MG63 (cell line): ENCODE measurements at regions not wholly inside any gene's neighbourhood (a gene's known extent, or its start where the extent isn't known, plus 50 kb on each side); places are given as distances from the start of the nearest gene placed in this dataset.
"Not testable (repeated sequence)": the region's sequence is repeated elsewhere in the genome, so short reads cannot be mapped to it uniquely, and the experiment has no call there.

Experiments used
- DNase-seq: peaks from one replicate; pipeline ENCODE4 v3.0.0-alpha.2; 2020
- H3K27me3 ChIP-seq: fragments of 250-450 bp; sonication (Bioruptor Pico); 2 replicates; pipeline ENCODE4 v1.5.1; 2020; ENCODE audit warnings: mild to moderate bottlenecking, moderate library complexity
- H3K36me3 ChIP-seq: fragments of 250-450 bp; sonication (Bioruptor Pico); 2 replicates; pipeline ENCODE4 v1.5.1; 2020; ENCODE audit warnings: mild to moderate bottlenecking, moderate library complexity
- H3K4me3 ChIP-seq: fragments of 250-450 bp; sonication (Bioruptor Pico); 2 replicates; pipeline ENCODE4 v1.5.1; 2020; ENCODE audit warnings: mild to moderate bottlenecking, moderate library complexity
- H3K9me3 ChIP-seq: fragments of 250-450 bp; sonication (Bioruptor Pico); 2 replicates; pipeline ENCODE4 v1.5.1; 2020; ENCODE audit warnings: mild to moderate bottlenecking, moderate library complexity

- Histone ChIP-seq H3K27me3 (no peaks in the 10 kb centered on the region), H3K9me3 (no peaks in the 10 kb centered on the region)
- no peak for DNase-seq
Observed at GRCh38 chr10:130930821-130931220, 380.7 kb downstream of the TCERG1L start.

GRCh38 chr10:130931256-130931655 is 380.3 kb downstream of the TCERG1L start:
- no peak for DNase-seq
- Histone ChIP-seq H3K27me3 (no peaks in the 10 kb centered on the region), H3K4me3 (no peak overlapping the region), H3K9me3 (no peaks in the 10 kb centered on the region), H3K36me3 (no peaks in the 10 kb centered on the region)

More at GRCh38 chr10:130930821-130931220, 380.7 kb downstream of the TCERG1L start:
- Histone ChIP-seq H3K4me3 (no peak overlapping the region), H3K36me3 (no peaks in the 10 kb centered on the region)

GRCh38 chr10:130932326-130933007 is 379.1 kb downstream of the TCERG1L start:
- no peak for DNase-seq
- Histone ChIP-seq H3K9me3 (no peaks in the 10 kb centered on the region), H3K27me3 (no peaks in the 10 kb centered on the region), H3K36me3 (no peaks in the 10 kb centered on the region), H3K4me3 (no peak overlapping the region)

GRCh38 chr10:130933008-130933390 is 378.5 kb downstream of the TCERG1L start:
- Histone ChIP-seq H3K4me3 (no peak overlapping the region), H3K9me3 (no peaks in the 10 kb centered on the region), H3K36me3 (no peaks in the 10 kb centered on the region), H3K27me3 (no peaks in the 10 kb centered on the region)
- DNase-seq, result no peak

GRCh38 chr10:130934293-130935127 is 377.0 kb downstream of the TCERG1L start:
- H3K9me3 ChIP-seq, result no peaks in the 10 kb centered on the region
- no peaks in the 10 kb centered on the region for H3K27me3 ChIP-seq
- no peak overlapping the region for H3K4me3 ChIP-seq
- H3K36me3 ChIP-seq, result no peaks in the 10 kb centered on the region
- no peak for DNase-seq

- Histone ChIP-seq H3K36me3 (no peaks in the 10 kb centered on the region), H3K4me3 (no peak overlapping the region), H3K27me3 (no peaks in the 10 kb centered on the region), H3K9me3 (no peaks in the 10 kb centered on the region)
- peak; percentile 59 for DNase-seq
Observed at GRCh38 chr10:130935128-130935439, 376.4 kb downstream of the TCERG1L start.

- no peak overlapping the region for H3K4me3 ChIP-seq
- DNase-seq, result no peak
- no peaks in the 10 kb centered on the region for H3K36me3 ChIP-seq
- H3K27me3 ChIP-seq, result no peaks in the 10 kb centered on the region
- no peaks in the 10 kb centered on the region for H3K9me3 ChIP-seq
Observed at GRCh38 chr10:130935897-130936550, 375.5 kb downstream of the TCERG1L start.

GRCh38 chr10:130936851-130937250 is 374.7 kb downstream of the TCERG1L start:
- Histone ChIP-seq H3K27me3 (no peaks in the 10 kb centered on the region), H3K36me3 (no peaks in the 10 kb centered on the region), H3K4me3 (no peak overlapping the region), H3K9me3 (no peaks in the 10 kb centered on the region)
- DNase-seq, result no peak

- H3K27me3 ChIP-seq, result no peaks in the 10 kb centered on the region
- no peaks in the 10 kb centered on the region for H3K36me3 ChIP-seq
- no peak overlapping the region for H3K4me3 ChIP-seq
- H3K9me3 ChIP-seq, result no peaks in the 10 kb centered on the region
- no peak for DNase-seq
Observed at GRCh38 chr10:130938051-130938450, 373.5 kb downstream of the TCERG1L start.

- not testable (repeated sequence) for DNase-seq, H3K4me3 ChIP-seq, H3K9me3 ChIP-seq, H3K36me3 ChIP-seq, H3K27me3 ChIP-seq
Observed at GRCh38 chr10:130938891-130939290, 372.6 kb downstream of the TCERG1L start.

GRCh38 chr10:130941886-130942285 is 369.6 kb downstream of the TCERG1L start:
- no peak for DNase-seq
- Histone ChIP-seq H3K9me3 (no peaks in the 10 kb centered on the region), H3K4me3 (no peak overlapping the region), H3K27me3 (no peaks in the 10 kb centered on the region), H3K36me3 (no peaks in the 10 kb centered on the region)

GRCh38 chr10:130952086-130952485 is 359.4 kb downstream of the TCERG1L start:
- Histone ChIP-seq H3K4me3 (no peak overlapping the region), H3K27me3 (no peaks in the 10 kb centered on the region), H3K9me3 (no peaks in the 10 kb centered on the region), H3K36me3 (no peaks in the 10 kb centered on the region)
- DNase-seq, result no peak

GRCh38 chr10:130954326-130954905 is 357.1 kb downstream of the TCERG1L start:
- Histone ChIP-seq H3K36me3 (no peaks in the 10 kb centered on the region), H3K4me3 (no peak overlapping the region), H3K27me3 (no peaks in the 10 kb centered on the region), H3K9me3 (no peaks in the 10 kb centered on the region)
- no peak for DNase-seq

GRCh38 chr10:130956251-130956650 is 355.3 kb downstream of the TCERG1L start:
- no peak for DNase-seq
- Histone ChIP-seq H3K9me3 (no peaks in the 10 kb centered on the region), H3K27me3 (no peaks in the 10 kb centered on the region), H3K36me3 (no peaks in the 10 kb centered on the region), H3K4me3 (no peak overlapping the region)

- H3K4me3 ChIP-seq, result no peak overlapping the region
- no peaks in the 10 kb centered on the region for H3K9me3 ChIP-seq
- no peaks in the 10 kb centered on the region for H3K27me3 ChIP-seq
- DNase-seq, result no peak
- H3K36me3 ChIP-seq, result no peaks in the 10 kb centered on the region
Observed at GRCh38 chr10:130957423-130957822, 354.1 kb downstream of the TCERG1L start.

- Histone ChIP-seq H3K9me3 (no peaks in the 10 kb centered on the region), H3K27me3 (no peaks in the 10 kb centered on the region), H3K36me3 (no peaks in the 10 kb centered on the region), H3K4me3 (no peak overlapping the region)
- no peak for DNase-seq
Observed at GRCh38 chr10:130958003-130958402, 353.5 kb downstream of the TCERG1L start.

- Histone ChIP-seq H3K36me3 (no peaks in the 10 kb centered on the region), H3K4me3 (no peak overlapping the region), H3K27me3 (no peaks in the 10 kb centered on the region), H3K9me3 (no peaks in the 10 kb centered on the region)
- no peak for DNase-seq
Observed at GRCh38 chr10:130958981-130959751, 352.4 kb downstream of the TCERG1L start.
